ENCODE measurements at regions not wholly inside any gene's neighbourhood (a gene's known extent, or its start where the extent isn't known, plus 50 kb on each side); places are given as distances from the start of the nearest gene placed in this dataset.

GRCh38 chr2:12429779-12430406 is 286.8 kb upstream of the TRIB2 start:
- TF ChIP-seq CTCF (IDR thresholded peaks at IDR 0.05): no peak
- no peak for TF ChIP-seq POLR2A (IDR thresholded peaks at IDR 0.05)
